Mucosa of rectum (tissue), 2 donors: ENCODE measurements at regions not wholly inside any gene's neighbourhood (a gene's known extent, or its start where the extent isn't known, plus 50 kb on each side); places are given as distances from the start of the nearest gene placed in this dataset.

Source experiments
- H3K27ac ChIP-seq, 2 donors: one replicate each; pipeline ENCODE4 v1.7.0; 2013; ENCODE audit warnings: inconsistent platforms in 2 of 2, low read depth in 2 of 2, low read length in 2 of 2
- H3K27me3 ChIP-seq, 2 donors: one replicate each; pipeline ENCODE4 v1.7.0; 2013; ENCODE audit warnings: low read length in 2 of 2; ENCODE audit not compliant: control insufficient read depth in 2 of 2, insufficient read depth in 2 of 2
- H3K36me3 ChIP-seq, 2 donors: one replicate each; pipeline ENCODE4 v1.7.0; 2013; ENCODE audit warnings: low read length in 2 of 2; ENCODE audit not compliant: control insufficient read depth in 2 of 2, insufficient read depth in 2 of 2
- H3K4me1 ChIP-seq, 2 donors: one replicate each; pipeline ENCODE4 v1.7.0; 2013; ENCODE audit warnings: low read length in 2 of 2, mild to moderate bottlenecking in 1 of 2; ENCODE audit not compliant: control insufficient read depth in 2 of 2, insufficient read depth in 2 of 2
- H3K4me3 ChIP-seq, 2 donors: one replicate each; pipeline ENCODE4 v1.7.0; 2013; ENCODE audit warnings: low read length in 2 of 2
- H3K9ac ChIP-seq, 2 donors: one replicate each; pipeline ENCODE4 v1.7.0; 2013; ENCODE audit warnings: low read length in 2 of 2, low read depth in 1 of 2, mild to moderate bottlenecking in 1 of 2
- H3K9me3 ChIP-seq, 2 donors: one replicate each; pipeline ENCODE4 v1.7.0; 2013; ENCODE audit warnings: low read length in 2 of 2; ENCODE audit not compliant: control insufficient read depth in 2 of 2
- donor health status: healthy.
- donor health status: Normal muscosa, but diverticular disease.

DNA sequence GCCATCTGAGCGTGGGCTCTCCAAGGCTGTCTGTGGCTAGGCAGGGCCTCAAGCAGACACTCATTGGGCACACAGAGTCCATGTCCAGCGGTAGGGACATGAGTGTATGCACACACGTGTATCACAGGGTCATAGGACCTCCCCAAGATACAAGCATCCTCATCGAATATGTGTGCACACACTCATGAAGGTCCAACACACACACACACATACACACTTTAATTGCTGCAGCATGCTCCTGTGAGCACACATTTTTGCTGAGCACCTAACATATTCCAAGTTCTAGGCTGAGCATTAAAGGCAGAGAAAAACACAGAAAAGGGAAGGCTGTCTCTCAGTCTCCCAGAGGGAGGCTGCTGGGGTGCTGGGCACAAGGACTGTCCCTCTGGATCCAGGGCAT lies 59.3 kb upstream of the TBX3 start:
- no peaks in the 10 kb centered on the region for H3K36me3 ChIP-seq
- H3K4me3 ChIP-seq, result no peak overlapping the region
- H3K4me1 ChIP-seq, result no peaks in the 10 kb centered on the region
- no peaks in the 10 kb centered on the region for H3K27me3 ChIP-seq
- no peak overlapping the region for H3K27ac ChIP-seq
- no peaks in the 10 kb centered on the region for H3K9me3 ChIP-seq
- no peak overlapping the region for H3K9ac ChIP-seq

DNA sequence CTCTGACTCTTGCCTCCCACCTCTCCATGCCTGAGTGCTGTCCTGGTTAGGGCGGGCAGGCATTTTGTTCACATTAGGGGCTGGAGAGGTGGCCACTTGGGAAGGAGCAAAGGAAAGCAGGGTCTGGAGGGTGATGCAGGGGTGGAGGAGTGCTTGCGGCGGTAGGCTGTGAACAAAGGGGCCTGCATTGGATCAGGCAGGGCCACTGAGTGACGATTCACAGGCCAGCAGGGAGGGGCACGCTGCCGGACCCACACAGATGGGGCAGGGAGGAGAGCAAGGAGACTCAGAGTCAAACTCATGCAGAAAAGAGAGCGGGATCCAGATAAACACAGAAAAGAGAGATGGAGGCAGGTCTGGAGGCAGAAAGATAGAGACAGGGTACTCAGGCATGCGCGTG lies 58.4 kb upstream of the TBX3 start:
- Histone ChIP-seq H3K27me3 (no peaks in the 10 kb centered on the region), H3K36me3 (no peaks in the 10 kb centered on the region), H3K9ac (no peak overlapping the region), H3K4me3 (no peak overlapping the region), H3K9me3 (no peaks in the 10 kb centered on the region), H3K27ac (no peak overlapping the region), H3K4me1 (no peaks in the 10 kb centered on the region)

DNA sequence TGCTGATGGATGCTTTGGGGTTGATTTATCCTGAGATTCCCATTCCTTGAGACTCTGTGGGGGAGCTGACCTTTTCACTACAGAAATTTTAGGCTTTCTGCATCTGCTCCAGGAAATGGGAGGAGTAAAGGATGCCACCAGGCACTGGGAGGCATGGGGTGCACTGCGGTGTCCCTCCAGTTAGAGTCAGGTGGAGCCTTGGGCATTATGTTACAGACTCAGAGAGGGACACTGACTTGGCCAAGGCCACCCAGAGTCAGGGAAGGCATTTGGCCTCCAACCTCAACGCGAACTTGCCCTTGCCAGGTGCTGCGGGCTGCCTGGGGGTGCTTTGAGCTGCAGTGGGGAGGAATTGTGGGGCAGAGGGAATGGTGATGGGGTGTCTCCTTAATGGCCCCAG lies 58.0 kb upstream of the TBX3 start:
- H3K27ac ChIP-seq, result no peak overlapping the region
- H3K27me3 ChIP-seq, result no peaks in the 10 kb centered on the region
- H3K4me1 ChIP-seq, result no peaks in the 10 kb centered on the region
- H3K9ac ChIP-seq, result no peak overlapping the region
- H3K9me3 ChIP-seq, result no peaks in the 10 kb centered on the region
- no peak overlapping the region for H3K4me3 ChIP-seq
- H3K36me3 ChIP-seq, result no peaks in the 10 kb centered on the region

DNA sequence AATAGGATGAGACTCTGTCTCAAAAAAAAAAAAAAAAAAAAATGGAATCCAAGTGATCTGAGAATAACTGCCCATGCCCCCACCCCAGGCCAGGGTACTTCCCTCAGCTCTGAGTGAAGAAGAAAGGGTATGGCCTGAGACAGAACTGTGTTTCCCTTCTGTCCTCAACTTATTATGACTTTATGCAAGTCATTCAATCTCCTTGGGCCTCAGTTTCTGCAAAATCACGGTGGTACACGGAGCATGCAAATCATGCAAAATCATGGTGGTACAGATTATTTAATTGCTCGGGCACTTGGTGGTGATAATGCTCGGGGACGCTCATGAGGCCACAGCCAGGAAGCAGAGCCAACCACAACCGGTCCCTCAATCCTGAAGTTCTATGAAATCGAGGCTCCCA lies 56.5 kb upstream of the TBX3 start:
- Histone ChIP-seq H3K9me3 (no peaks in the 10 kb centered on the region), H3K27ac (no peak overlapping the region), H3K4me3 (no peak overlapping the region), H3K36me3 (no peaks in the 10 kb centered on the region), H3K9ac (no peak overlapping the region), H3K27me3 (peaks cover 0 to 7% of the 10 kb centered on the region in 2 donors), H3K4me1 (peaks cover 0 to 12% of the 10 kb centered on the region in 2 donors)

DNA sequence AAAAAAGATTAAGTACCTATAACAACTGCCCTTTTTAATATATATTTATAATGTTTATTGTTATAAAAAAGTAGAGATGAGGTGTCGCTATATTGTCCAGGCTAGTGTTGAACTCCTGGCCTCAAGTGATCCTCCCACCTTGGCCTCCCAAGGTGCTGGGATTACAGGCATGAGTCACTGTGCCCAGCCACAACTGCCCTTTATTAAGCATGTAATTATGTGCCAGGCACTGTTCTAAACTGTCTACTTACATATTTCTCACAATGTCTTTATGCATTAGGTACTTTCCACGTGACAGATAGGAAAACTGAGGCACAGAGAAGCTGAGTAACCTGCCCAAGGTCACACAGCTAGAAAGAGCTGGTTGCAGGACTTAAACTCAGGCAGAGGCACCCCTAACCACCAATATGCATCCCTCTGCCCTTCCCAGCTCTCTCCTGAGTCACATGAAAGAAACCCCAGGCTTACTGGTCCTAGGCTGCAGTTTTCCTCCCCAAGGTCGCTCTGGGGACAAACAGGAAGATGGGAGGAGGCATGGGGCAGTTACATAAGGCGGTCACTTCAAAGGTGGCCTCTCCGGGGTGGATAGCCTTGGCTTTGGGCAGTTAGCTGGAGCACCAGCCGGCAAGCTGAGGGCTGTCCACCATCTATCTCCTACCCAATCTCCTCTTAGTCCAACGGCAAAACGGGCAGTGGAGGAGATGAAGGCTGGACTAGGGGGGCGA lies 54.6 kb upstream of the TBX3 start:
- Histone ChIP-seq H3K27me3 (peaks cover 4 to 20% of the 10 kb centered on the region in 2 donors), H3K27ac (no peak overlapping the region), H3K4me3 (no peak overlapping the region), H3K36me3 (no peaks in the 10 kb centered on the region), H3K4me1 (peaks cover 6 to 29% of the 10 kb centered on the region in 2 donors), H3K9ac (no peak overlapping the region), H3K9me3 (no peaks in the 10 kb centered on the region)

DNA sequence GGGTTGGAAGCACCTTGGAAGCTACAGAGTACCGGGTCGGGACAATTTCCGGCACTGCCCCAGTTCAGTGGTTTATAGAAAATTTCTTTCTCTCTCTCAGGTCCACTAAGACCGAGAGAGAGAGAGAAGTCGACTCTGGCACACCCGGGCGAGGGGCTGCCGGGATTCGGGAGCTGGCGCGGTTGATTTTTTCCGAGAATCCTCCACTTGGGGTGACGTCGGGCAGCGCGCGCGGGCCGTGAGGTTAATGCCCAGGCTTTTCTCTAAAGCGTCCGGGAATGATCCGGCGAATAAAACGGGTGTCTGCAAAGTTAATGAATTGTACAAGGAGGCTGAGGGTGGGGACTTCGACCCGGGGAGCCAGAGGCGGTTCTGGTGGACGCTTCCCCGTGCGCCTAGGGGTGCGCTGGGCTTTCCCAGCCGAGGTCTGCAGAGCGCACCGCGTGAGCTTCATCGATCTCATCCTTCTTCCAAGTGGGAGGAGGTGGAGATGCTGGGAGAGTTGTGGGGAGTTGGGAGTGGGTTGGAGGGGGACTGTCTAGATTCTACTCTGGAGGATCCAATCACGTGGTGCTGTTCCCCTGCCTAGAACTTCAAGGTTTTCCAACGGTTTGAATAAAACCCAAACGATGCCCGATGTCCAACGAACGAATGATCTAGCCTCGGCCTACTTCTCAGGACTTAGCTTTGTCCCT lies 51.9 kb upstream of the TBX3 start:
- no peak overlapping the region for H3K27ac ChIP-seq
- H3K27me3 ChIP-seq, result peaks cover 4 to 20% of the 10 kb centered on the region in 2 donors
- no peaks in the 10 kb centered on the region for H3K36me3 ChIP-seq
- H3K9ac ChIP-seq, result no peak overlapping the region
- no peaks in the 10 kb centered on the region for H3K9me3 ChIP-seq
- peaks cover 6 to 30% of the 10 kb centered on the region in 2 donors for H3K4me1 ChIP-seq
- peak overlapping the region in 1 of 2 donors; percentile 37 for H3K4me3 ChIP-seq

DNA sequence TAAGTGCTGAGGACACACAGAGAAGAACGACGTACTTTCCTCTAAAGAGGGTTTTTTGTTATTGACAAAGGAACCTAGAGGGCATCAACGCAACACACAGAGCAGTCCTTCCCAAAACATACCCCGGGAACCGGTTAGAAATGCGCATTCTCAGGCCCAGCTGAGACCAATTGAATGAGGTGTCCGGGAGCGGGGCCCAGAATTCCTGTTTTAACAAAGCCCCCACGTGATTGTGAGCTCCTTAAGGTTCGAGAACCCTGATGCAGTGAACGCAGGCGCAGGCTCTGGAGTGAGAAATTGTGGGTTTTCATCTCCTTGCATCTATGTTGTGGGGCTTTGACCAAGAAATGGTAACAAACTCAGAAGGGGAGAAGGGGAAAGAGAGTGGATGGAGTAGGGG lies 51.0 kb upstream of the TBX3 start:
- Histone ChIP-seq H3K9me3 (no peaks in the 10 kb centered on the region), H3K4me3 (no peak overlapping the region), H3K27me3 (peaks cover 4 to 20% of the 10 kb centered on the region in 2 donors), H3K36me3 (no peaks in the 10 kb centered on the region), H3K9ac (no peak overlapping the region), H3K4me1 (peaks cover 6 to 30% of the 10 kb centered on the region in 2 donors), H3K27ac (no peak overlapping the region)

DNA sequence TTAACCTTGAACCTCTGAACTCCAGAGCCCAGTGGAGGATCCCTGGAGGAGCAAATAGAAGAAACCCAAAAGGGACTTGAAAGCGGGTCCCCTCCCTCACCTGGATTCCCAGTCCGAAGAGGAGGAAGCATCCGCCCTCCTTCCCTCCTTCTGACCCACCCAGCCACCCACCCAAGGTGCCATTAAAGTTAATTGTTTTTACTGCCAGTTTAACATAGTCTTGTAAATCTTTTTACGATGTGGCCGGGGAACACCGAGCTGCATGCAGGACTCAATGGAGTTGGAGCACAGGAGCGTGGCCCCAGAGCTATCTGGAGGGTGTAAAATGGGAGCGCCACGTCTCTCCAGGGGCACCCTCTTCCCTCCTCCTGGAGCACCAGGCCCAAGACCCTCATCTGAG lies 49.9 kb upstream of the TBX3 start:
- no peak overlapping the region for H3K9ac ChIP-seq
- H3K4me1 ChIP-seq, result peaks cover 6 to 30% of the 10 kb centered on the region in 2 donors
- no peaks in the 10 kb centered on the region for H3K36me3 ChIP-seq
- H3K27me3 ChIP-seq, result peaks cover 4 to 20% of the 10 kb centered on the region in 2 donors
- no peaks in the 10 kb centered on the region for H3K9me3 ChIP-seq
- H3K27ac ChIP-seq, result no peak overlapping the region
- H3K4me3 ChIP-seq, result peak overlapping the region in 1 of 2 donors; percentile 22
